Right lobe of liver (tissue), 4 donors: ENCODE measurements at regions not wholly inside any gene's neighbourhood (a gene's known extent, or its start where the extent isn't known, plus 50 kb on each side); places are given as distances from the start of the nearest gene placed in this dataset.

Experiments used
- POLR2A ChIP-seq: fragments of 450-650 bp; IDR thresholded peaks from one replicate; pipeline ENCODE4 v1.6.1; 2017; ENCODE audit warnings: antibody characterized with exemption, mild to moderate bottlenecking
- TF ChIP-seq, protein P1 (sequence below), 4 donors: fragments of 200-600 bp in 3 of 4; fragments of 450-650 bp in 1 of 4; IDR thresholded peaks; one replicate each; pipeline versions ENCODE4 v1.5.1 to v1.8.0; 2016 to 2022; ENCODE audit warnings: antibody characterized with exemption in 4 of 4, mild to moderate bottlenecking in 2 of 4
- donor health status: DM: no; HTN: no; CAD: no.
- donor health status: DM: no; HTN: no; CAD: no.
- donor health status: DM: no; HTN: yes; CAD: no.

DNA sequence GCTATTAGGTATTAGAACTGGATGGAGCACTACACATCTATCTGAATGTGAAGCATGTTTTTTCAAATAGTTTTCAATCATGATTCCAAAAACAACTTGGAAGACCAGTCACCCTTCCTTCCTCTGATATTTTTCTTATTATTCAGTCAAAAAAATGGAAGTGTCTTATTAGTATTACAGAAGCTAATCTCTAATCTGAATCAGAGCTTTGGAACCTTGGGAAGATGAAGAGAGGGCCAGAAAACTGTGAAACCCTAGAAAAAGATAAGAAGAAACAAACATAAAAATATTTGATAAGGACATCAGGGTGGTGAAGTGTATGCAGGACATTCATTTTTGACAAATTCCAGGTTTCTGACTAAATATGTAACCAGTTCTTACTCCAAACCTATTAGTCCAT, 166.3 kb upstream of the PRSS16 start:
- TF ChIP-seq POLR2A = no peak
- TF ChIP-seq, protein P1, sequence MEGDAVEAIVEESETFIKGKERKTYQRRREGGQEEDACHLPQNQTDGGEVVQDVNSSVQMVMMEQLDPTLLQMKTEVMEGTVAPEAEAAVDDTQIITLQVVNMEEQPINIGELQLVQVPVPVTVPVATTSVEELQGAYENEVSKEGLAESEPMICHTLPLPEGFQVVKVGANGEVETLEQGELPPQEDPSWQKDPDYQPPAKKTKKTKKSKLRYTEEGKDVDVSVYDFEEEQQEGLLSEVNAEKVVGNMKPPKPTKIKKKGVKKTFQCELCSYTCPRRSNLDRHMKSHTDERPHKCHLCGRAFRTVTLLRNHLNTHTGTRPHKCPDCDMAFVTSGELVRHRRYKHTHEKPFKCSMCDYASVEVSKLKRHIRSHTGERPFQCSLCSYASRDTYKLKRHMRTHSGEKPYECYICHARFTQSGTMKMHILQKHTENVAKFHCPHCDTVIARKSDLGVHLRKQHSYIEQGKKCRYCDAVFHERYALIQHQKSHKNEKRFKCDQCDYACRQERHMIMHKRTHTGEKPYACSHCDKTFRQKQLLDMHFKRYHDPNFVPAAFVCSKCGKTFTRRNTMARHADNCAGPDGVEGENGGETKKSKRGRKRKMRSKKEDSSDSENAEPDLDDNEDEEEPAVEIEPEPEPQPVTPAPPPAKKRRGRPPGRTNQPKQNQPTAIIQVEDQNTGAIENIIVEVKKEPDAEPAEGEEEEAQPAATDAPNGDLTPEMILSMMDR (IDR thresholded peaks at IDR 0.05) = no peak
